ENCODE measurements at regions not wholly inside any gene's neighbourhood (a gene's known extent, or its start where the extent isn't known, plus 50 kb on each side); places are given as distances from the start of the nearest gene placed in this dataset.
A peak's percentile ranks its signal among the peaks of the same experiment; 100 is the strongest.
"Not testable (repeated sequence)": the region's sequence is repeated elsewhere in the genome, so short reads cannot be mapped to it uniquely, and the experiment has no call there.

GRCh38 chr10:11691319-11691755 lies 50.8 kb upstream of the ECHDC3 start:
- no peak for DNase-seq (ENCODE audit: low read depth in 1 of 2, low spot score in 1 of 2)
- Histone ChIP-seq H3K27ac (no peak overlapping the region), H3K9me3 (ENCODE audit: low read depth) (no peaks in the 10 kb centered on the region), H3K4me1 (ENCODE audit: low read depth) (peaks cover 17% of the 10 kb centered on the region), H3K4me3 (no peak overlapping the region), H3K36me3 (no peaks in the 10 kb centered on the region), H3K27me3 (no peaks in the 10 kb centered on the region)
- no peak for TF ChIP-seq CTCF (IDR thresholded peaks at IDR 0.05; ENCODE audit: low read depth, low read length)

GRCh38 chr10:11689945-11690736 lies 52.0 kb upstream of the ECHDC3 start:
- no peak overlapping the region for H3K4me3 ChIP-seq
- no peaks in the 10 kb centered on the region for H3K9me3 ChIP-seq (ENCODE audit: low read depth)
- no peaks in the 10 kb centered on the region for H3K36me3 ChIP-seq
- no peak for TF ChIP-seq CTCF (IDR thresholded peaks at IDR 0.05; ENCODE audit: low read depth, low read length)
- peaks cover 29% of the 10 kb centered on the region for H3K4me1 ChIP-seq (ENCODE audit: low read depth)
- no peak for DNase-seq (ENCODE audit: low read depth in 1 of 2, low spot score in 1 of 2)
- H3K27me3 ChIP-seq = no peaks in the 10 kb centered on the region
- no peak overlapping the region for H3K27ac ChIP-seq

GRCh38 chr10:11688448-11688795 lies 53.8 kb upstream of the ECHDC3 start:
- not testable (repeated sequence) for H3K27me3 ChIP-seq; DNase-seq (ENCODE audit: low read depth in 1 of 2, low spot score in 1 of 2); H3K36me3 ChIP-seq; H3K9me3 ChIP-seq (ENCODE audit: low read depth); H3K4me3 ChIP-seq
- Histone ChIP-seq H3K4me1 (ENCODE audit: low read depth) (peaks cover 37% of the 10 kb centered on the region), H3K27ac (peak overlapping the region; percentile 42)

- no peak overlapping the region for H3K27ac ChIP-seq
- no peaks in the 10 kb centered on the region for H3K9me3 ChIP-seq (ENCODE audit: low read depth)
- no peak for DNase-seq (ENCODE audit: low read depth in 1 of 2, low spot score in 1 of 2)
- no peaks in the 10 kb centered on the region for H3K36me3 ChIP-seq
- TF ChIP-seq CTCF (IDR thresholded peaks at IDR 0.05; ENCODE audit: low read depth, low read length) = no peak
- no peaks in the 10 kb centered on the region for H3K27me3 ChIP-seq
- no peak overlapping the region for H3K4me3 ChIP-seq
- H3K4me1 ChIP-seq (ENCODE audit: low read depth) = peaks cover 42% of the 10 kb centered on the region
These were observed 54.3 kb upstream of the ECHDC3 start for GRCh38 chr10:11687779-11688447.

- no peak for DNase-seq (ENCODE audit: low read depth in 1 of 2, low spot score in 1 of 2)
- H3K27ac ChIP-seq = no peak overlapping the region
- H3K9me3 ChIP-seq (ENCODE audit: low read depth) = no peaks in the 10 kb centered on the region
- H3K36me3 ChIP-seq = no peaks in the 10 kb centered on the region
- H3K4me3 ChIP-seq = no peak overlapping the region
- peaks cover 44% of the 10 kb centered on the region for H3K4me1 ChIP-seq (ENCODE audit: low read depth)
- TF ChIP-seq CTCF (IDR thresholded peaks at IDR 0.05; ENCODE audit: low read depth, low read length) = no peak
- H3K27me3 ChIP-seq = no peaks in the 10 kb centered on the region
These were observed 54.8 kb upstream of the ECHDC3 start for GRCh38 chr10:11687357-11687771.

- Histone ChIP-seq H3K4me1 (ENCODE audit: low read depth) (peaks cover 44% of the 10 kb centered on the region), H3K27ac (no peak overlapping the region), H3K36me3 (no peaks in the 10 kb centered on the region), H3K4me3 (no peak overlapping the region), H3K9me3 (ENCODE audit: low read depth) (no peaks in the 10 kb centered on the region), H3K27me3 (no peaks in the 10 kb centered on the region)
- peak in 1 of 2 donors; percentile 73 for DNase-seq (ENCODE audit: low read depth in 1 of 2, low spot score in 1 of 2)
- TF ChIP-seq CTCF (IDR thresholded peaks at IDR 0.05; ENCODE audit: low read depth, low read length) = no peak
These were observed 56.4 kb upstream of the ECHDC3 start for GRCh38 chr10:11685787-11686218.
